HT1080 (cell line): ENCODE measurements at regions not wholly inside any gene's neighbourhood (a gene's known extent, or its start where the extent isn't known, plus 50 kb on each side); places are given as distances from the start of the nearest gene placed in this dataset.

Source experiments
- DNase-seq: peaks from one replicate; pipeline ENCODE4 v3.0.0-alpha.2; 2015; ENCODE audit warnings: low read depth

DNA sequence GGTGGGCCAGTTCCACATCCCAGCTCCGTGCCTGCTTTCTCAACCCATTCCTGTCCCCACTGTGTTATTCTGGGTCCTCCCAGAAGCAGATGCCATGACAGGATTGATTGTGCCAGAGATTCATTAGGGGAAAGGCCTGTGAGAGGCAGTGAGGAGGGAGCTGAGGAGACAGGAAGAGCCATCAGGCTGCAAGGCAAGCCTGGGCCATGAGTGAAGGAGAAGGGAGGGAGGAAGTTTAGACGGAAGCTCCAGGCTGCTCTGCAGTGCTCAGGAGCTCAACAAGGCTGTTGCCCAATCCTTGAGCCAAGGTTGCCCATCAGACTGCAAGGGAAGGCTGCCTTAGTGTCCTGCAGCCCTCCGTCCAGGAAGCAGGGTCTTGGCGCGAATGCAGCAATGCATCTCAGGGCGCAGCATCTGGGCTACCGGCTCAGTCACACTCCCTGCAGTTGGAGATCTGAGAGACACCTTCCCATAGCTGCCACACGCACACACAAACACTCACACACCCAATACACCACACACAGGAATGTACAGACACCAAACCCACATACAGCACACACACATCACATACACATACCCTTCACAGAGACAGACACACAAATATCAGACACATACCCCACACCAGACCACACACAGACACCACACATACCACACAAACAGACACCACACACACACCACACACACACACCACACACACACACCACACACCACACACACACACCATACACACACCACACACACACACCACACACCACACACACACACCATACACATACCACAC is 139.5 kb upstream of the NDUFV2 start:
- DNase-seq, result no peak

DNA sequence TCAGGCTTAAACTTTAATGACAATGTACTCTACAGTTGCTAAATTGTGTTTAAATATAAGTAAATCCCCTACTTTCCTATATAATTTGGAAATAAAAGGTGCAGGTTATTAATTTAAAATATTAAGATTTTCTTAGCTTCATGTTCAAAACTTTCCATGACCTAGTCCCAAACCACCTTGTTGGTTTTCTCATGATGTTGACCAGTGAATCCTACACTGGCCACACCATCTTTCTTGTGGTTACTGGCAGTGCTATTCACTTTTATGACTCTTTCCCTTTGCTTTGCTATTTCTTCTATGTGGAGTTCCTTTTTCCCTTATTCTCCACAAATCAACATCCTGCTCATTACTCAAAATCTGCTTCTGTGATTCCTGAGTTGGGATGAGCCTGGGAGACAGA is 138.6 kb upstream of the NDUFV2 start:
- no peak for DNase-seq

GRCh38 chr18:8965398-8965797 is 137.1 kb upstream of the NDUFV2 start:
- DNase-seq, result no peak

GRCh38 chr18:8966821-8967220 is 135.7 kb upstream of the NDUFV2 start:
- DNase-seq, result no peak

DNA sequence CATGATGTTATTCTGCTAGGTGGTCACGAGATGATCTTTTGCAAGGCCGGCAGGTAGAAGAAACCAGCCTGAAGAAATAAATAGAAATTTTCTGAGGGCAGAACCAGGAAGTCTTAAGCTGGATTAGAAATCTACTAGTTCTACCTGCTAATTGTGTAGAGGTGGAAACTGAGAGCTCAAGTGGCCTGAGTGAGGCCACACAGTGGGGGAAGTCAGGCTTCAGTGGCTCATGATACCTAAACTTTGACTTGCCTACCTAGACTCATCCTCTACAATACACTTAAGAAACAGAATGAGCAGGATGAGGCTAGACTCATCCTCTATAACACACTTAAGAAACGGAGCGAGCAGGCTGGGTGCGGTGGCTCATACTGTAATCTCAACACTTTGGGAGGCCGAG is 134.9 kb upstream of the NDUFV2 start:
- DNase-seq, result no peak

GRCh38 chr18:8969639-8970390 is 132.7 kb upstream of the NDUFV2 start:
- no peak for DNase-seq

DNA sequence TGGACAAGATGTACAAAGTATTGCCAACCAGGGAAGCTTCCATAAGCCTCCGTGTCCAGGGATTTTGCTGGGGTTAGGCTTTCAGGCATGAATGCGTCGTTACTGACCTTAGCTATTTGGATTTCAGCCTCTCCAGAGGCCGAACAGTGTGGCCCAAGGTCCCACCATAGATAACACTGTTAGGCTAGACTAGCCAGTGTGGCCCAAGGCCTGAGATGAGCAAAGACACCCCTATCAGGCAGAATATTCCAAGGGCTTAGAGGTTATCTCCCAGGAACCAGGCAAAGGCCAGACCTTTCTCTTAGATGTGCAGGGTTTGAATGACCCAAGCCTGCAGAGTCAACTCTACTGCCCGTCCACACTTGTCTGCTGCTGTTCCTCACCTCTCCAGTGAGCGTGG is 131.7 kb upstream of the NDUFV2 start:
- no peak for DNase-seq

GRCh38 chr18:8972116-8972515 is 130.4 kb upstream of the NDUFV2 start:
- no peak for DNase-seq

GRCh38 chr18:8974279-8974678 is 128.2 kb upstream of the NDUFV2 start:
- no peak for DNase-seq

GRCh38 chr18:8974696-8975095 is 127.8 kb upstream of the NDUFV2 start:
- no peak for DNase-seq

- DNase-seq, result no peak
Observed at GRCh38 chr18:8975624-8976023, 126.9 kb upstream of the NDUFV2 start.

DNA sequence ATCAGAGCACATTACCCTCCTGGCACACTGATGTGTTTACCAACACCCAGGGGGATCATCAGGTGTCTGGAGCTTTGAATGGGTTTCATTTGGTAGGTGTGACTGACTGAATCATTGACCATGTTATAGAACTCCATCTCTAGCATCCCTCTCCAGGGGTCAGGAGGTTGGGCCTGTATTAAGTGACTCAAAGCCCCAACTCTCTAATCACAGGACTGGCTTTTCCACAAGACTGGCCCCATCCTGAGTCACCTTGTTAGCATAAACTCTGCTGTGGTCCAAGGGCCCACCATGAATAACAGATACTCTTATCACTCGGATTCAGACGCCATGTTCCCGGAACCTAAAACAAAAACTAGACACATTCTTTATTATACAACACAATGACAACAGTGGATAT is 125.9 kb upstream of the NDUFV2 start:
- peak; percentile 47 for DNase-seq

DNA sequence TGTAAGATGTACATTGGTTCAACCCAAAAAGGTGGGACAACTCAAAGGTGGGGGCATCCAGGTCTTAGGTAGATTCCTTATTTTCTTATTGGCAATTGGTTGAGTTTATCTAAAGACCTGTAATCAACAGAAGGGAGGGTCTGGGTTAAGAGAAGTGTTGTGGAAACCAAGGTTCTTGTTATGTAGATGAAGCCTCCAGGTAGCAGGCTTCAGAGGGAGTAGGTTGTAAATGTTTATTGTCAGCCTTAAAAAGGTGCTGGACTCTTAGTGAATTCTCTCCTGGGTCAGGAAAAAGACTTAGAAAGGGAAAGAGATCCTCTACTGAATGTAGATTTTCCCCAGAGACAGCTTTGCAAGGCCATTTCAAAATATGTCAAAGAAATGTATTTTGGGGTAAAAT is 125.3 kb upstream of the NDUFV2 start:
- no peak for DNase-seq

GRCh38 chr18:8977701-8978100 is 124.8 kb upstream of the NDUFV2 start:
- no peak for DNase-seq

- no peak for DNase-seq
Observed at GRCh38 chr18:8978394-8978793, 124.1 kb upstream of the NDUFV2 start.

DNA sequence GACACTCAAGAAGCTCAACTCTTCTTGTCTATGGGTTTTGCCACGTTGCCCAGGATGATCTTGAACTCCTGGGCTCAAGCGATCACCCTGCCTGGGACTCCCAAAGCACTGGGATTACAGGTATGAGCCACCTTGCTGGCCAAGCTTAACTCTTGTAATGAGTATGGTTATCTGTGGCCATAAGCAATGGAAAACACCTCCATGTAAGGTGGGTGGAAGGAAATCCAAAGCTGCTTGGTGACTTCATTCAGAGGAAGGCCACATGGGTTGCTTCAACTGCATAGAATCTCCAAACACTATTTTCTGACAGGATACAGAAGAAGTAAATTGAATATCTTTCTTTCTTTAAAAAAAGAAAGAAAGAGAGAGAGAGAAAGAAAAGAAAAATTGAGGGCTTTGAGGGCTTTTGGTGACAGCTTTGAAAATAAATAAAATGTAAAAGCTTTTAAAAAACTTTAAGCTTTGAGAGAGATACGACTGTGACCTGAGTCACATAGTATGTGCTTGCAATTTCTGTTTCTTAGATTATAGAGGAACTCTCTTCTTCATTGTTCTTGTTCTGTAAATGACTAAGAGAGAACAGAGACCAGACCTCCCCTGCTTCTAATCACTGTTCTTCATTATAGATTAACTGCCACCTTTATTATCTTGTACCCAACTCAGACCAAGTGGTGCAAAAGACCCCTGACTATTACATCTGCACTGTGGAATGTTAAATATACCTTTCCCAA is 123.1 kb upstream of the NDUFV2 start:
- no peak for DNase-seq

DNA sequence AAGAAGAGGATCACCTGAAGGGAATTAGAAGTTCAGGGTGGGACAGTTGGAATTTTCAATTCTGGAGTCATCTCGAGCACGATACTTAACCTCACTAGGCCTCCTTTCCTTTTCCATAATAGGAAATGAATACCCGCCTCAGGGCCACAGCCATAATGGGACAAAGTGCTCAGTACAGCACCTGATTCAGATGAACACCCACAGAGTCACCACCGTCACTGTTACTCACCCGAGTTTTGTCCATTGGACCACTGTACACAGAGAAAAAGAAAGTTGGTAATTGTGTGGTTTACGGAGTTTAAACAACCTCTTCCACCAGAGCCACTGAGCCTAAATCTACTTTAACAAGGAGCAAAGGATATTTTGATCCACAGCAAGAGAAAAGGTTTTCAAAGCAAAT is 122.0 kb upstream of the NDUFV2 start:
- DNase-seq, result no peak

DNA sequence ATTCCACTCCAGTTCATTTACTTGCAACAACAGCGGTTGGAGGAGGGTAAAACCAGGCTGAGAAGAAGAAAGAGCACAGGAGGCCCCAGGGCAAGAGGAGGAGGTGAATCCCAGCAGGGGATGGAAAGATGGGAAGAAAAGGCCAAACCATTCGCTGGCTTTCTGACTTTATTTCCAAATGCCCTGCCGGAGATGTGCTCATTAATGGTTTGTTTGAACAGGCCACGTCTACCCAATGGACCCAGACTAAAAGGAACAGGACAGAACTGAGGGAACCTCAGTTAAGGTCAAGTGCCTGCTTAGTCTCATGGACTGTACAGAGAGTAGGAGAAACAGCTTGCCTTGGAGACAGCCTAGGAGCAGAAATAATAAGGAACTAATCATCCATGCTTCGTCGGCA is 121.6 kb upstream of the NDUFV2 start:
- no peak for DNase-seq

GRCh38 chr18:8982416-8983183 is 119.9 kb upstream of the NDUFV2 start:
- peak; percentile 44 for DNase-seq

DNA sequence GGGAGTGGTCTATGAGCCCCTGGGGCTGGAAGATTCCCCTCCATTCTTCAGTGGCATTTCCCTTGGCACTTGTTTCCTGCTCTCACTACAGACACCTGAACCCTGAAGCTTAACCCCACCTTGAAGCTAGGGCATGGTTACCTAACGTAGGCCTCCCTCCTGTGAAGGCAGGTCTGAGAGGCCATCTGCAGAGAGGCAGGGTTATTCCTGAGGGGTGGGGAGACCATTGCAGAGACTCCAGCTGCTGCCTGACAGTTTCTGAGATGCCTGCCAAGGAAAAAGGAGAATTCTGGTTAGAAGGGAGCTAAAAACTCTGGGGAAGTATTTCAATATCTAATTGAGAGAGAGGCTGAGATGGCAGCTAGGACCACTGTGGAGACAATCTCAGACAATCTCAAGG is 119.3 kb upstream of the NDUFV2 start:
- DNase-seq, result no peak

DNA sequence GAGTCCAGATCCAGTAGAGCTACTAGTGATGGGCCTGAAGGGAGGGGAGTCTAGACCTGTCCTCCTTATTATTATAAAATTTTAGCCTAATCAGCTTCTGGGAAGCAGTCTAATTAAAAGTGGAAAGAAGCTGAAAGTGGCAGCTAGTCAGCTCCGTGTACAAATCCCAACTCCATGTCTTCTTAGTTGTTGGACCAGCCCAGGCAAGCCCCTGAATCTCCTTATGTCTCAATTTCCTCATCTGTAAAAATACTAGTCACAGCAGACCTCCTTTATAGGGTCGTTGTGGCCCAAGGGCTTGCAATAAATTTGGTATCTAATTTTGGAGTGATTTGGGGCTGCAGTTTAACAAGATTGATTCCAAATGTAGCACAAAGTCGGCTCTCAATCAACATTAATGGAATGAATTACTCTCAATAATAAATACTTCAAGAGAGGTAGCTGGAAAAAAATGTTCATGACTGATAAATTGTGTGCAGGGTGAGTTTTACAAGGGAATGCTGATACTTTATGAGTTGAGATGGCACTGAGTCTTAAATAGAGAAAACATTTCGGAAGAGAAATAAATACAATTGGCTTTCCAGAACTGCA is 118.3 kb upstream of the NDUFV2 start:
- no peak for DNase-seq
